COLO668 (cell line): ENCODE measurements at regions not wholly inside any gene's neighbourhood (a gene's known extent, or its start where the extent isn't known, plus 50 kb on each side); places are given as distances from the start of the nearest gene placed in this dataset.

Source experiments
- DNase-seq: peaks from one replicate; lab custom pipeline; 2025; ENCODE audit not compliant: unreplicated experiment; lab: John Stamatoyannopoulos, UW

- DNase-seq = no peak
Observed at GRCh38 chr9:129231022-129231739, 53.1 kb upstream of the IER5L start.

DNA sequence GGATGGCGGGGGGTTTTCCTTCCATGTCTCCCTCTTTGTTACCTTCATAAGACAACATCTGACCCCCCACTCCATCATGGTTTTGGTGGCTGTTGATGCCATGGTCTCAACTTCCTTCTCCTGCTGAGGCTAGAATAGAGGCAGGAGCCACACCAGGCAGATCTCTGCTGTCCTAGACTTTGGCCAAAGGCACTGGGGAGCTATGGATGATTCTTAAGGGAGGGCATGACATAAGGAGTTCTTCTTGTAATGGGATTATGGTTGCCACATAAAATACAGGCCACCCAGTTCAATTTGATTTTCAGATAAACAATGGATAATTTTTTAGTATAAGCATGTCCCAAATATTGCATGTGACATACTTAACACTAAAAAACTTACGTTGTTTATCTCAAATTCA is 52.2 kb upstream of the IER5L start:
- DNase-seq = no peak
